ENCODE measurements at regions not wholly inside any gene's neighbourhood (a gene's known extent, or its start where the extent isn't known, plus 50 kb on each side); places are given as distances from the start of the nearest gene placed in this dataset.

DNA sequence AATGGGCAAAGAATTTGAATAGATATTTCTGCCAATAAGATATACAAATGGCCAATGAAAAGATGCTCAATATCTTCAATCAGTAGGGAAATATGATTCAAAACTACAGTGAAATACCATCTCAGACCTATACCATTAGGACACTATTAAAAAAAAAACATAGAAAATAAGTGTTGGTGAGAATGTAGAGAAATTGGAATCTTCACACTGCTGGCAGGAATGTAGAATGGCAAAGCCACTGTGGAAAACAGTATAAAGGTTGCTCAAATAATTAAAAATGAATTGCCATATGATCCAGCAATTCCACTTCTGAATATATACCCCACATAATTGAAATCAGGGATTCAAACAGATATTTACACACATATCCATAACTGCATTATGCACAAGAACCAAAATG lies 88.1 kb upstream of the STARD13 start:
- DNase-seq = no peak

DNA sequence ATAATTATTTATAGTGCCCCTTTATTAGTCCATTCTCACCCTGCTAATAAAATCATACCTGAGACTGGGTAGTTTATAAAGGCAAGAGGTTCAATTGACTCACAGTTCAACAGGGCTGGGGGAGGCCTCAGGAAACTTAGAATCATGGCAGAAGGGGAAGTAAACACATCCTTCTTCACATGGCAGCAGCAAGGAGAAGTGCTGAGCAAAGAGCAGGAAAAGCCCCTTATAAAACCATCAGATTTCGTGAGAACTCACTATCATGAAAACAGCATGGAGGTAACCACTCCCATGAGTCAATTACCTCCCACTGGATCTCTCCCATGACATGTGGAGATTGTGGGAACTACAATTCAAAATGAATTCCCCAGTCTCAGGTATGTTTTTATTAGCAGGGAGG lies 89.9 kb upstream of the STARD13 start:
- no peak for DNase-seq

DNA sequence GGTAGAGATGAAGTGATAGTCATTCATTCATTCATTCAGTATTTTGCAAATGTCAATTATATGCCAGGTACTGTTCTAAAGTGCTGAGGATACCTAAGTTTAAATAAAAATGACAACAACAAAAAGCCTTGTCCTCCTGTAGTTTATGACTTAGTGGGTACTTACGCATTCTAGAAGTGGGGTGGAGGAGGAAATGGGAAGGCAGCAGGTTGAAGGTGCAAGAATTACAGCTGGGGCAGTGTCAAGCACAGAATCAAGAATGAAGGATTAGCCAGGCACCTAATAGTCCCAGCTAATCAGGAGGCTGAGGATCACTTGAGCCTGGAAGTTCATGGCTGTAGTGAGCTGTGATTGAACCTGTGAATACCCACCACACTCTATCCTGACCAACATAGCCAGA lies 90.7 kb upstream of the STARD13 start:
- DNase-seq = no peak

DNA sequence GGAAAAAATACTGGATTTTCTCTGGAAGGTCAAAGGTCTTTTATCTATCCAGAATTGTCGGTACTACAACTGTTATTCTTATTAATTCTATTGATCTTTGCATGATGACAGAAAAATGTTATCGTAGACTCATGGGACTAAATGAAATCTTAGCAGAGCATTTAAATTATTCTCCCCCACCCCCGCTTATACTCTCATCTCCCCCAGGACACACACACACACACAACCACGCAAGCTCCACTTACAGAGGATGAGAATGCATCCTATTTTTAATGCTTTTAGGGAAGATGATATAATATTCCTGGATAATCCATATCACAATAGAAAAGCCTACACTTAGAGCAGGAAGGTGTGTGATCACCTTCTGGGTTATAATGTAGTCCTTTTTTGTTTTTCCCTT lies 91.9 kb upstream of the STARD13 start:
- DNase-seq = no peak

DNA sequence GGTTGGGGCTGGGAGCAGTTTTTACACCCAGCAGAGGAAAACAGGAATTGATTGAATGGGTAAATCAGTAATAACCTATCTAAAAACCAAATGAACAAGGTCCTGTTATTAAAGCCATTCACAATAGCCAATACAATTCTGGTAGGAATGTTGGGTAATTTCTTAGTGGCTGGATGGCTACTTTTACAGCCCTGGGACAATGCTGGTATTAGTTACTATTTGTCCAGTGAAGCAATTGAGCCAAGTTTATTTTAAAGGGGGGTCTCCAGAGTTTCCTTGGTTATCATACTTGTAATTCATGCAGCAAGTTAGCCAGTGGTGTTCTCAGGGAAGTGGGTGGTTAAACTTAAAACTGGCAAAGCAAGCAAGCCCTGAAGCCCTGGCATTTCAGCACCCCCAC lies 92.3 kb upstream of the STARD13 start:
- DNase-seq = no peak

DNA sequence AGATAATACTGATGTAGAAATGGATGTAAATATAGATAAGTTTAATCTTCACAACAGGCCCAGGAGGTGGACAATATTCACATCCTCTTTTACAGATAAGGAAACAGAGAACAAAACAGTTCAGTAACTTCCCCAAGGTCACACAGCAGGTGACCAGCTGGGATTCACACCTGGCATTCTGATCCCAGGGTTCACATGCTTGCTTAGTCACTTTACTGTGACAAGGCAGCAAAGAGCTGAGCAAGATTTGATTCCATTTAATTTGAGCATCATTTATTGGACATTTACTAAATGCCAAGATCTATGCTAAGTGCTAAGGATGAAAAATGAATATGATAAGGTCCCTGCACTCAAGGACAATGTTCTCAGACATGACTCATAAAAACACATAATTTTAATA lies 94.1 kb upstream of the STARD13 start:
- DNase-seq = no peak

DNA sequence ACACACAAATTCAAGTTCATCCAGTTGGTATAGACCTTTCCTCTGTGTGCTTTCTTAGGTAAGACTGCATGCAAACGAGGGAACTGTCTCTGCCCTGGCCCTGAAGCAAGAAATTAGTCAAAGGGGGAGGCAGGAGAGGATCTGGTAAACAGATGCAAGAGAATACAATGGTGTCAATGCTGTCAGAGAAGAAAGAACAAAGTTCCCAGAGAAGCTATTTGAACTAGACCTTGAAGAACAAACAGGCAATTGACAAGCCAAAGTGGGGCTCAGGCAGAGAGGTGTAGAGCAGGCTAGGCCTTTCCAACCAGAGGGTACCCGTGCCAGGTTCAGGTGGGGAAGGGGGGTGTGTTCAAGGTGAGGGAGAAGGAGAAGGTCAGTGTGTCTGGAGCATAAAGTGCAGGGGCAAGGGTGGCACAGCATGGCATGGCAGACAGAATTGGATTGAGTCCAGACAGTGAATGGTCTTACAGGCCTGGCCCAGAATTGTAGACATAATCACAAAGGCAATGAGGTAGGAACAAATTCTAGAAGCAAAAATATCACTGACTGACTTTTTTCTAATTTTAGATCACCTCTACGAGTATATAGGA lies 95.0 kb upstream of the STARD13 start:
- no peak for DNase-seq

DNA sequence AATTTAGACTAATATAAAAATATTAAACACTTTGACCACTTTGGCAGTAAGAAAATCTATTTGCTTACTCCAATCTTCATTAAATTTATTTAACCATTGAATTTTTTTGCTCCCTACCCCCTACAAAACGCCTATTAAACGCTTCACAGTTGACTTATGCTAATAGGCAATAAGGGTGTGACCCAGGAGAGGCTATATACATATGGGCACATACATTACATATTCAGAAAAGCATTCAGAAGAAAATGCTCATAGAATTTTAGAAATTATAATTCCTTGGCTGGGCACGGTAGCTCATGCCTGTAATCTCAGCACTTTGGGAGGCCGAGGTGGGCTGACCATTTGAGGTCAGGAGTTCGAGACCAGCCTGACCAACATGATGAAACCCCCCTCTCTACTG lies 95.6 kb upstream of the STARD13 start:
- DNase-seq = no peak

DNA sequence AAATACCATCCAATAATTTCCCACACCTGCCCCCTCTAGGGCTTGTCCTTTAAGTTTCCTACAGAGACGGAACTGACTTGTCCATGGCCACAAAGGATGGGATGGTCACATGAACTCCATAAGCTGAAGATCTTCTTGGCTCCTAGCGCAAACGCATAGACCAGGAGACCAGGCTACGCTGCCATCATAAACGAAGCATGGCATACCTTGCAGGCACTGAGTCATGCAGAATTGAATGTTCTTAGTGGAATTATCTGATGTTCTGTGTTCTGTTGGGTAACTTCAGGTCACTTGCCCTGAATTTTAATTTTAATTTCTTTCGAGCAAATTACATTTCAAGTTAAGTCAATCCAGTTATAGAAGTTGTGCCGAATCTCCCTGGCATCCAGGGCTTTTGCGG lies 96.4 kb upstream of the STARD13 start:
- no peak for DNase-seq

DNA sequence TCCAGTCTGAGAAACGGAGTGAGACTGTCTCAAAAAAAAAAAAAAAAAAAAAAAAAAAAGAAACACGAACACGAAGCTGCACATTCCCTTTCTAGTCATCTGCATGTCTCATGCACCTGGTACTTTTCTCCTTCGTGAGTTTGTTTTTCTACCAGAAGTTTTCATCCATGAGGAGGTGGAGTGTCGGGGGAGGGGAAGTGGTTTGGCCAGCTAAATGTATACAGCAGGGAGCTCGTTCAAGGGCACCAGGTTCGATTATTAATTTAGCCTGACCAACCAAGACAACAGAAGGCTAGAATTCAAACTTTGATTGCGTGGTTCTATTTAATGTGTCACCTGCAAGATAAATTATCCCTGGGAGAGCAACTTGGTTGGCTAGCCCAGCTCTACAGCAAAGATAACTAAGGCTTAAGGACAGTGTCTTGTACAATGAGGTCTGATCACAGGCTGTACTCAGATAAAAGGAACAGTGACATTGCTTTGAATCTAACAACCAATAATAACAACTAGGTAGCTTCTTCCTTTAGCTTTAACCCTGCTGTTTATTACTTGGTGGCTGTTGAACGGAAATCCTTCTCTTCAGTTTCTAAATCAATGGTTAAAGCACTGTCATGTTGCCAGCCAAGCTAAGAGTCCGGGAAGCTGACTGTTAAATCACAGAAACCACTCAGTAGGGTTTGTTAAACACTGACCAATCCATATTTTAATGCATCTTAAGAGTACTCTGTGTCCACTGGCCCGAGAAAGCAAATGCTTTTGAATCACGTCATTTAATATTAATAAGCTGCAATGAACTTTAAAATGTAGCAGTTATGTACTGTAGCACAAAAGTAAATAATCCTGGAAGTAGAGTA lies 98.4 kb upstream of the STARD13 start:
- DNase-seq = no peak

DNA sequence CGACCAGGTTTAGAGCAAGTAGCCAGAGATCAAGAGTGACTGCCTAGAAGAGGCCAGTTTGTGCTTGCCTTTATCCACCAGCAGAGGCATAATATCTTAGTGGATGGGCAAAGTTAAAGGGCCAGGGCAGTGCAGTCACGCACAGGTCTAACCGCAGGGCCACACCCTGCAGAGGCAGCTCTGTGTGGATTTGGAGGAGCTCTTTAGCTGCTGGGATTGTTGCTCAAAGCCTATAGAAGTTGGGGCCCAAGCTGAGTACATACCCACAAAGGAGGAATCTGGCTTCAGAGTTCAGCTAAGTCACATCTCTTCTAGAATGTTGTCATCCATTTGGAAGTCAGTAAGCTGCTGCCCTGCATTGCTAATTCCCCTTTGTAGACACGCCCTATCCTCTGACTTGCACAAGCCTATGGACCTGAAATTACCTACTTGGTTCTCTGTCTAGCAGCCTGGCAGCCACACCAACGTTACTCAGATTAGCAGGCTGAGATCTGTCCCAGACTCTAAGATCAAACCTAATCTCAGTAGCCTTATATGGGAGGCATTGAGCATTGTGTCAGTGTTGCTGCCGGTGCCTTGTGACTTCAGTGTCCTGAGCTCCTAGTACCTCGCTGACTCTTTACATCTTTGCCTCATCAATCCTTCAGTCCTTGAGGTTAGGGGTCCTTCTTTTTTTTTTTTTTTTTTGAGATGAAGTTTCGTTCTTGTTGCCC lies 102.9 kb upstream of the STARD13 start:
- no peak for DNase-seq

DNA sequence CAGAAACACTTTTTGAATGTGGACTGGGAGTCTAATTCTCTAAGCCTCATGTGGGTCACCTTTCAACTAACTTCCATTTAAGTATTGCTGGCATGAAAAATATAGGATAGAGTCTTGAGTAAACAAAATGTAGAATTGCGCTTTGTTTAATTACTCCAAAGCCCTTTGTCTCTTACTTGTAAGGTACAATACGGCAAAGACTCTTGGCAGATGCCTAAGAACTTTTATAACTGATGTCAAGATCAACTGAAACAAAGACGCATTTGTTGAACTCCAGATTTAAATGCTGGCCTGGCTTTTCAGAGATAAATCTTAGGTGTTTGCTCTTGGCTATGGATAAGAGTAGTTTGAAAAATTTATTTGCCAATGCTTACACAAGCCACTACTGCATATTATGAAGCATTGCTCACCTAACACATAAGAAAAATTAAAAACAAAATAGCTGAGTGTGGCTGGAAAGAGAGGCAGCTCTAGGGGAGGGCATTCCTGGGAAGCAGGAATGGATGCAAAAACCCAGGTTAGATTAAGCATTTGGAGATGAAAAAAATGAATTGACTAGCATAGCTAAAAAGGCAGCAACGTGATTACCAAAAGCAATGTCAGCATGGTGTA lies 107.3 kb upstream of the STARD13 start:
- no peak for DNase-seq

DNA sequence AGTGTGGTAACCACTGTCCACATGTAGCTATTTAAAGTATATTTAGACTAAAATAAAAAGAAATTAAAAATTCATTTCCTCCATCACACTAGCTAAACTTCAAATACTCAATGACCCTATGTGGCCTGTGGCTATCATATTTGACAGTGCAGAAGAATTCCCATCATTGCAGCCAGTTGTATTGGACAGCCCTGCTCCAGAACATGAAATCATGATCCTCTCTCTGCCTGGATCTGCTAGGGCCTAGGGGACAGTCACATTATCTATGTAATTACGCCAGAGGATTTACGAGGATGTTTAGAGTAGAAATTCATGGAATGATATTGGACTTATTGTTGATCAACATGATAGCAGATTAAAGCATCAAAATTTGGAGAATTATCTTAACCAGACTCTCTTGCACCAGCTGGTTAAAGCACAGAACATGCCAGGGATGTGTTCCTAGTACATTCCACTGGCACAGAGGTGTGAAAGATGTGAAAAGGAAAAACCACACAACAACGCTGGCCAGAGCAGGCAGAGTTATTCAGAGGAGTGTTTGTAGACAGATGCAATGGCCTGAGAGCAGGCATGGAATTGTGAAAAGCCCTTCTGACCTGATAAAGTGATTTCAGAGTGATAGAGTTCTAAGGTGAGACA lies 108.9 kb upstream of the STARD13 start:
- DNase-seq = no peak

DNA sequence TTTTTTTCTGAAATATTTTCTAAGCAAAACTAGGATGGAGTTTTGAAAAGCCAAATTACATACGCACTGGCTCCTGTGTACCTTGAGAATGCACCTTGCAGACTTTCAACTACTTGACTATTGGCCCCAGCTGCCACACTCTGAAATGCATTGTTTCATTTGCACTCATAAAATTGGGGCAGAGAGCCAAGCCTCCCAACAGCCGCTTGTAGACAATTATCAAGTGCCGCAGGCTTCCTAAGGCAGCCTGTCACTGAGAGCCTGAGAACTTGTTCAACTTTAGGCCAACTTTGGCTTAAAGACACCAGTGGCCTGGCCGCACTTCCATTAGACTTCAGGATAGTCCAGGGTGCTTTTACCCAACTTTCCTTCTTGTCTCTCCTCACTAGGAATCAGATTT lies 115.7 kb upstream of the STARD13 start:
- no peak for DNase-seq

DNA sequence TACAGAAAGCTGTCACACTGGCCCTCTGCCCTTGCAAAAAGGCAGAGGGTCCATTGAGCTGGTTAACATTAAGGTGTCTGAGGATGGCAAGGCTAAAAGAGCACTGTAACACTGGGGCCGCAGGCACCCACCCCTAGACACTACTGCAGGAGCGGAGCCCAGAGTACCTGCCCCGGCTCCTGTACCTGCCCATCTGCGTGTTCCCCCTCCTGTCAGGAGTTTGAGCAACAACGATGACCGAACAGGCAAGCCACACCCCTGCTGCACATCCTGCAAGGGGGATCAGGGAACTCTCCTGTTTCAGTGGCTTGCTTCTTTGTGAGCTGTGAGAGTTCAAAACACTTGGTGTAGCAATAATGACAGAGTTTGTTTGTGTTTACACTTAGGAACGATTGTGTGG lies 117.4 kb upstream of the STARD13 start:
- DNase-seq = no peak

DNA sequence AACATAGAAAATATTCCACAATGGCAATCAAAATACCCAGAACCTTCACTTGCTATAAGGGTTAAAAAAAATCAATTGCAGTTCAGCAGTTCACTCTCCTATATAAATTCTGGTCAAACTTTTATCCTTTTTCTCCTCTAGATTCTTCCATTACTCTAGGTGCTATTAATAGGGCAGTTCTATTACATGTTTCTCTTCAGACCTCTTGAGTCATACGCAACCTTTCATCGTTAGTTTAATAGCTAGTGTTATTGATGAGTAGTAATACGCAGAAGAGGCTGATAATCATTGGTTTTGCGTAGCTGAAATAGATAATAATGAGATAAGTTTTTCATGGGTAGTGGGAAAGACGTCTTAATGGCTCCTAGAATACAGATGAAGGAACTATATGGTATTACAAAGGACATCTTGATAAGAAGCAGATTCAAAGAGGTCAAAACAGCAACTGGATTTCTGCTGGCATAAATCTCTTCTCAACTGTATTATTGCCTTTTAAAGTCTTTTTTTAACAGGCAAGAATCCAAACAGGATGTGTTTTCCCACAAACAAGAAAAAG lies 118.3 kb upstream of the STARD13 start:
- DNase-seq = no peak

DNA sequence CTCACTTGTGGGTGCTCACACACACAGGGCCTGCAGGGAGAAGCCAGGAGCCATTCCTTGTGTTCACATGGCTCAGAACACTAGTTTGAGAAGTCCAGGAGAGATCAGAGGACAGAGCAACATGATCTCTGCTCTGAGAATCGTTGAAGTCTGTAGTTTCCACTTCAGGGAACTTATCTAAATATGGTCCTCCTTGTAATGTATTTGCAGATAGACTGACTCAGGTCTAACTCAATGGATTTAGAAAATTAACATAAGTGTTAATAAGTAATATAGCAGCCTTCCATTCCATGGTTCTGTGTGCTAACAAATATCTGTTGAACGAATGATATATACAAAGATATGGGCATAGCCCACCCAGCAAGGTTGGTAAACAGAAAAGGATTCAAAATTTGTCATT lies 119.8 kb upstream of the STARD13 start:
- no peak for DNase-seq

DNA sequence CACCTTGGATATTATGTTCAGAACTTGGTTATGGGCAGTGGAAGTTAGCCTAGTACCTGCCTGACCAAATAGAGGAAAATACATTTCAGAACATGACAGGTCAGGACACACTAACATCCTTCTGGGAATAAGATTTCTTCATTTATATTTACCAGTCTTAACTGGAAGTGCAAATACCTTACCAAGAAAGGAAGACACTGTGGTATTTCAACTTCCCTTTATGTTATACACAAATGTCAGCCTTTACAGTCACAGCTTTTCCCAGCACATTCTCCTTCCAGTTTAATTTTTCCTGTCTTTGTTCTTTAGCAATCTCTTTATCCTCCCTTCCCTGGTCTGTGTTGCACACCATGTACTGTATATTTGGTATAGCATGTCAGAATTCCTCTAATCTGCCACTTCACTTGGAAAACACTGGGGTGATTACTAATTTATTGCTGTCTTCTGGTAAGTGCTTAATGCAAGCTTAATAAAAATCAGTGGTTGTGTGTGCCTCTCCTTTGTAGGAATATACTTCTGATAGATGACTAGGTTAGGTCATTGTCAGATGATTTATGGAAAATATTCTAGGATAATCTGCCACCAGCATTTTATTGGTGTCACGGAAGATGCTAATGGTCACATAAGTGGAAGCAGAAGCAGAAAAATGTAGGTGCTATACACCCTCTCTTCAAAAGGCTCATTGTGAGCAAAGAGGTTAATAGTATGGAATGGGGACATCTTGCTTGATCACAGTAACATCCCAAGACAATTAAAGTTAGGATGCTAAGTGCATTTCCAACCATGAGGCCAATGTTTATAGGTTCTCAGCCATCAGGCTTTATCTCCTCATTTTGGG lies 124.3 kb upstream of the STARD13 start:
- DNase-seq = no peak

DNA sequence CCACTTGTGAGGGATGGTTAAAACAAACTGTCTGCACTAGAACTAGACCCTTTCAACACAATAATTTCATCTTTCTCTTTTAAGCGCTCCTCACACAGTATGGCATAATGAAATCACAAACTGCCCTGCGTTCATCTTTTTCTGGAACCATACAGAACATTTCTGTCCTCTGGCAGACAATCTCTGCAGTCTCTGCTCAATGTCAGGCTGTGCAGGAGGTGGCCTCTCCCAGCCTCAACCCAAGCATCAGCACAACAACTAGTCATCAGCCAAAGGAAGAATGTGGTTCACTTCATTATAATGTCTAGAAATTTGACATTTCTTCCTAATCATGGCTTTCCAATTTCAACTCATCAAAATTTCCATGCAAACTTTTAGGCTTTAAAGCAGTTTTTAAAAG lies 125.1 kb upstream of the STARD13 start:
- no peak for DNase-seq

DNA sequence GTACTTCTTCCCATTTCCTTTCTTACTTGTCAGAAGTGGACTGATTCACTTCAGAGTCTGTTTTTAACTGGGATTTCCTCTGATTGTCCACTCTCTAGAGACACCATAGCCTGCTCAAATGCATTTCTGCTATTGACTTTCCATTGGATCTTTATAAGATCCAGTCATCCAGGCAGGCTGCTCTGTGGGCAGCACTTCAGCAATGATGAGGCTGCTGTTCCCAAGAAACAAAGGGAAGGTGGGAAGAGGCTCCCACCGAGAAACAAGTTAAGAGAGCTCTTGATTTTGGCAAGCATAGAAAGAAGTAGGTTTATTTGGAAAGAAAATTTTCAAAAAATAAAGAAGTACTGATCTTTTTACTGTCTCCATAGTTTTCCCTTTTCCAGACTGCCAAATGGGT lies 125.8 kb upstream of the STARD13 start:
- no peak for DNase-seq

DNA sequence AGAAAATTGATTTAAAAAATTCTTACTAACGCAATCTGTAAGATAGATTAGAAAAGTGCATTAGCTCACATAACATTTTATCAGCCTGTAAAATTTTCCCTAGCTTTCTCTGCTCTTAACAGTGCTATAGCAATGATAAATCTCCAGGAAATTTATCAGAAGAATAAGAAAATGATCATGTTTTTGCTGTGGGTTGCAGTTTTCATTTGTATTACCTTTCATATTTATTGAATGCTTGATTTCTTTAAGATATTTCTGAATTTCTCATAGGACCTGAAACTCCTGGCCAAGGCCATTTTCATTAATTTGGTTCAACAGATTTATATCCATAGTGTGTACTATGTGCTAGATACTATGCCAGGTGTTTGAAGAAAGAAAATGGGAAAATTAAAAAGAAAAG lies 130.3 kb upstream of the STARD13 start:
- no peak for DNase-seq
